H1 (cell line): ENCODE measurements at regions not wholly inside any gene's neighbourhood (a gene's known extent, or its start where the extent isn't known, plus 50 kb on each side); places are given as distances from the start of the nearest gene placed in this dataset.

Experiments
- KDM1A ChIP-seq: fragments of 200-600, 300-600 bp; sonication (generic); IDR thresholded peaks from 2 replicates; pipeline ENCODE4 v1.7.1; 2016; ENCODE audit warnings: mild to moderate bottlenecking, low read length, borderline replicate concordance

DNA sequence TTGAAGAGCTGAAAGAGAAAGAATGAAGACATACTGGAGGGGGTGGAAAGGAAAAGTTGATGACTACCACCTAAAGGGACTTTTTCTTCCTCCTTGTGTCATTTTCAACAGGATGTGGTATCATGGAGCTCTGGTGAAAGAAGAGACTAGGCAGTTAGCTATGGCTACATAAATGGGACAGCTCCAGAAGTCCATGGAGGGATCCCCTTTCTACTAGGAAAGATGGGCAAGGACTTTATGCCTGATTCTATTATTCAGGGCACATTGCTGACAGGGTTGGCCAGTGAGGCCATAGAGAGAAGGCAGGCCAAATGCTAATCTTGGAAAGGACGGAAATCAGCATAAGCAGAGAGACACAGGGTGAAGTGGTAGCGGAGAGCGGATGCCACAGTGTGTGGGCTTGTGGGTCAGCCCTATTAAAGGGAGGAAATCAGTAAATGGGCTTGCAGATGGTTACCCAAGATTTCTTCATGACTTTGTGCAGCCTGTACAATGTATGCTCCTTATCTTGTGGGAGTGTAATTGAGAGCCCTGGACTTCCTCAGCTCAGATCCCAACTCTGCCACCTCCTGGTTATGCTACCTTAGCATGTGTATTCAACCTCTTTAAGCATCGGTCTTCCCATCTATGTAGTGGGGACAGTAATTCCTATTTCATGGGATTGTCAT lies 77.4 kb upstream of the TMEM170B start (continued):
- peak; percentile 36; the same call in 1 of the 2 replicates for TF ChIP-seq KDM1A
